NT2/D1 (cell line): ENCODE measurements at regions not wholly inside any gene's neighbourhood (a gene's known extent, or its start where the extent isn't known, plus 50 kb on each side); places are given as distances from the start of the nearest gene placed in this dataset.

Experiments
- YY1 ChIP-seq: IDR thresholded peaks from 2 replicates; pipeline ENCODE4 v1.6.1; 2011; ENCODE audit not compliant: insufficient read length, insufficient read depth
- ZNF274 ChIP-seq: IDR thresholded peaks from 2 replicates; pipeline ENCODE4 v1.6.1; 2011; ENCODE audit warnings: mild to moderate bottlenecking, low read depth, low read length

- TF ChIP-seq ZNF274 (no peak), YY1 (no peak)
Measured at GRCh38 chr12:28622406-28622805, 432.1 kb downstream of the CCDC91 start.
